ENCODE measurements at regions not wholly inside any gene's neighbourhood (a gene's known extent, or its start where the extent isn't known, plus 50 kb on each side); places are given as distances from the start of the nearest gene placed in this dataset.
A peak's percentile ranks its signal among the peaks of the same experiment; 100 is the strongest.

DNA sequence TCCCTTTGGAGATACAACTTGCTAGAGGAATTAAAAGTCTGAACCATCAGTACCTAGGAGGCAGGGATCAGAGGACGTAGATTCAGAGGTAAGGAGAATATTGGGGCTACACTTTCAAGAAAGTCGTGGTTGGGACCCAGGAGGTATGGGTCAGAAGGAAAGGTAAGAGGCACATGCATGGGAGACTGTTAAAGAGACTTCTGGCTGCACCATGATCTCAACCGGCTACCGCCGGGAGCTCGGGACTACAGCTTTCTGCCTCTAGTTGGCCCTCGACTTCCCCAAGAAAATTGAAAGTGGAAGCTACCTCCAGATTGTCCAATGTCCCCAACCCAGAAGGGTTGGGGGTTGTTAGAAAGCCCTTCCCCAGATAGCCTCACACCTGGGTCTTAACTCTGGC lies 355.7 kb upstream of the TMPRSS15 start:
- DNase-seq (ENCODE audit: low read depth), result no peak
- TF ChIP-seq, protein P1, sequence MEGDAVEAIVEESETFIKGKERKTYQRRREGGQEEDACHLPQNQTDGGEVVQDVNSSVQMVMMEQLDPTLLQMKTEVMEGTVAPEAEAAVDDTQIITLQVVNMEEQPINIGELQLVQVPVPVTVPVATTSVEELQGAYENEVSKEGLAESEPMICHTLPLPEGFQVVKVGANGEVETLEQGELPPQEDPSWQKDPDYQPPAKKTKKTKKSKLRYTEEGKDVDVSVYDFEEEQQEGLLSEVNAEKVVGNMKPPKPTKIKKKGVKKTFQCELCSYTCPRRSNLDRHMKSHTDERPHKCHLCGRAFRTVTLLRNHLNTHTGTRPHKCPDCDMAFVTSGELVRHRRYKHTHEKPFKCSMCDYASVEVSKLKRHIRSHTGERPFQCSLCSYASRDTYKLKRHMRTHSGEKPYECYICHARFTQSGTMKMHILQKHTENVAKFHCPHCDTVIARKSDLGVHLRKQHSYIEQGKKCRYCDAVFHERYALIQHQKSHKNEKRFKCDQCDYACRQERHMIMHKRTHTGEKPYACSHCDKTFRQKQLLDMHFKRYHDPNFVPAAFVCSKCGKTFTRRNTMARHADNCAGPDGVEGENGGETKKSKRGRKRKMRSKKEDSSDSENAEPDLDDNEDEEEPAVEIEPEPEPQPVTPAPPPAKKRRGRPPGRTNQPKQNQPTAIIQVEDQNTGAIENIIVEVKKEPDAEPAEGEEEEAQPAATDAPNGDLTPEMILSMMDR (conservative IDR thresholded peaks at IDR 0.05; ENCODE audit: low read depth, low read length), result no peak
- H3K4me3 ChIP-seq (ENCODE audit: low read depth, low read length), result no peak overlapping the region

DNA sequence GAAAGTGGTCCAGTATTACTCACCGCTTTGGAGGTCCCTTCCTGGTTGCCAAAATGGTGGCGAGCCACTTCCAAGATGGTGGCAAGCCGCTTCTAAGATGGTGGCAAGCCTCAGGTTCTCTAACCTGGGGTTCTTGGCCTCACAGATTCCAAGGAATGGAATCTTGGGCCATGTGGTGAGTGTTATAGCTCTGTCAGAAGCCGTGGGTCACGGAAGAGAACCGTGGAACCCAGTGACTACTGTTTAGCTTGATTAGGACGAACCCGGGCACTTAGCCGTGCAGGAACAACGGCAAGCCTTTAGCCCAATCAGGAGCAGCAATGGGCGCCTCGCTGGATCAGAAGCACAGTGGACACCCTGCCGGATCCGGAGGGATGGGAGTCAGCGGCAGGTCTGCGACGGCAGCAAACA lies 356.2 kb upstream of the TMPRSS15 start:
- no peak for DNase-seq (ENCODE audit: low read depth)
- TF ChIP-seq, protein P1 (conservative IDR thresholded peaks at IDR 0.05; ENCODE audit: low read depth, low read length), result no peak
- no peak overlapping the region for H3K4me3 ChIP-seq (ENCODE audit: low read depth, low read length)

DNA sequence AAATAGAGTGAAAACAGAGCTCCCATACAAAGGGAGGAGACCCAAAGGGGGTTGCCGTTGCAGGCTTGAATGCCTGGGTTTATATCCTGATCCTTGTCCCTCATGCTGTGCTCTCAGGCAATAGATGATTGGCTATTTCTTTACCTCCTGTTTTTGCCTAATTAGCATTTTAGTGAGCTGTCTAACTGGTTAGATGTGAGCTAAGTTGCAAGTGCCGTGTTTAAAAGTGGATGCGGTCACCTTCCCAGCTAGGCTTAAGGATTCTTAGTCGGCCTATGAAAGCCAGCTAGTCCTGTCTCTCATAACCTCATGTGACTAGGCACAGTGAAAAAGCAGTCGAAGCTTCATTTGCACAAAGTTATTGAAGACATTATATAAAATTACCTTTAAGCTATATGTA lies 356.7 kb upstream of the TMPRSS15 start:
- TF ChIP-seq, protein P1 (conservative IDR thresholded peaks at IDR 0.05; ENCODE audit: low read depth, low read length), result no peak
- H3K4me3 ChIP-seq (ENCODE audit: low read depth, low read length), result no peak overlapping the region
- DNase-seq (ENCODE audit: low read depth), result no peak

- TF ChIP-seq, protein P1 (conservative IDR thresholded peaks at IDR 0.05; ENCODE audit: low read depth, low read length), result no peak
- DNase-seq (ENCODE audit: low read depth), result no peak
- H3K4me3 ChIP-seq (ENCODE audit: low read depth, low read length), result no peak overlapping the region
Measured at GRCh38 chr21:18764720-18765119, 361.1 kb upstream of the TMPRSS15 start.

DNA sequence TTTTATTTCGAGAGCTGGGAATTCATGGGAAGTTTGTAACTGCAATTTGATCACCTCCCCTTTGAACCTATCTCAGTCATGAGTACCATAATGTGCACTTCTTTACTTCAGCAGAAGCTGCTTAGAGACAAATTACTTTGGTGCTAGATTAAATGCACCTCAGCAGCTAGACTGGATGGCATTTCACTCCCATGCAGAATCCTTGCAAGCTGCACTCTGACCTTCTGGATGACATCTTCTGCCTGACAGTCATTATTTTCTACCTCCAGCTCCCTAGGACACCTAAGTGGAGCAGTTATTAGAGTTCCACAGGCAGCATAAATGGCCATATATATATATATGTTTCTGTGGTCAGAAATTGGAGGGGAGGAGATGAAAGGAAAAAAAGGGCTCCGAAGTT lies 366.0 kb upstream of the TMPRSS15 start:
- TF ChIP-seq, protein P1 (conservative IDR thresholded peaks at IDR 0.05; ENCODE audit: low read depth, low read length), result no peak
- no peak overlapping the region for H3K4me3 ChIP-seq (ENCODE audit: low read depth, low read length)
- DNase-seq (ENCODE audit: low read depth), result no peak

DNA sequence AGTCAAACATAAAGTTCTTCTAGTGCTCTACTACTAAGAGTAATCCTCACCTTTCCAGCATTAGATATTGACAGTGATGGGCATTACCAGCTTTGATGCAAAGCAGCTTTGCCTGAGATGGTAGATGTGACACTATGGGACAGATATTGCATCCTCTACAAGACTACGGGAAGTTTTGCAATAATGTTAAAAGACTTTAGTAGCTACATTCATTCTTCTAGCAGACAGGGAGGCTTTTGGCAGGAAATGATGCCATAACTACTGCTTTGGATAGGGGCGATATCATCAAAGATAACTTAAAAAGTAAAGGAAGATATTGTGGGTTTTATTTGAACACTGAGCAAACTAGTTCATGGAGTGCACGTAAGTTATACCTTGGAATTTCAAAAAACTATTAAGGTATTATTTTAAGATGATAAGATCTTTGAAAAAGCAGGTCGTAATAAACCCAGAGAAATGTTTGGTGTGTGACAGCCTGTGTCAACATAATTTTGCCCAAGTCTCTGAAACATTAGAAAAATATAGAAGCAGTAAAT lies 368.3 kb upstream of the TMPRSS15 start:
- DNase-seq (ENCODE audit: low read depth), result no peak
- H3K4me3 ChIP-seq (ENCODE audit: low read depth, low read length), result no peak overlapping the region
- TF ChIP-seq, protein P1 (conservative IDR thresholded peaks at IDR 0.05; ENCODE audit: low read depth, low read length), result no peak

DNA sequence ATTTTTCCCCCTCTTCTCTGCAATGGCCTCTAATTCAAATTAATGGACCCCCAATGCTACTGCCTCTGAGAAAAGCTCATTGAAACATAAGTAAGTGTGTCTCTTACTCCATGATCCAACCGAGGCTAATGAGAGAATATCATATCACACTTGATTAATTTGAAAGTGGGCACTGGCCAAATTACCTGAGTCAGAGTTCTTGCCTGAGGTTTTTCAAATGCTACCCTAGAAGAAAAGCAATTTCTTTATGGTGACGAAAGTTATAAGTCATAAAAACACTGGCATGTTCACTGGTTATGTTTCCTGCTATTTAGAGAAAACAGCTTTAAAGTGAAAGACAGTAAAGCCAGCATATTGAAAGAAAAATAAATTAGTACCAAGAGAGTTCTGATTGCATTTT lies 368.8 kb upstream of the TMPRSS15 start:
- TF ChIP-seq, protein P1 (conservative IDR thresholded peaks at IDR 0.05; ENCODE audit: low read depth, low read length), result no peak
- peak; percentile 1 for DNase-seq (ENCODE audit: low read depth)
- no peak overlapping the region for H3K4me3 ChIP-seq (ENCODE audit: low read depth, low read length)
